ENCODE measurements at regions not wholly inside any gene's neighbourhood (a gene's known extent, or its start where the extent isn't known, plus 50 kb on each side); places are given as distances from the start of the nearest gene placed in this dataset.
"Not testable (repeated sequence)": the region's sequence is repeated elsewhere in the genome, so short reads cannot be mapped to it uniquely, and the experiment has no call there.

- CTCF ChIA-PET = no interaction called here
- POLR2A ChIA-PET = no interaction called here
- intact Hi-C loops (cut with micrococcal nuclease; ENCODE audit: unreplicated experiment) = no loop called here
- no TSS peak for BruUV-seq (replicated peaks)
- H3K4me3 ChIP-seq (ENCODE audit: low read depth, low read length) = no peak overlapping the region
- no peaks in the 10 kb centered on the region for H3K4me1 Mint-ChIP-seq (ENCODE audit: low read depth, unreplicated experiment)
- H3K4me3 Mint-ChIP-seq (ENCODE audit: unreplicated experiment) = no peak overlapping the region
- no peaks in the 10 kb centered on the region for H3K9me3 Mint-ChIP-seq (ENCODE audit: unreplicated experiment)
- no peaks in the 10 kb centered on the region for H3K36me3 Mint-ChIP-seq (ENCODE audit: insufficient read depth, unreplicated experiment)
- H3K27me3 ChIP-seq (replicated peaks; ENCODE audit: control insufficient read depth, insufficient read depth, low read length) = no peaks in the 10 kb centered on the region
- no peaks in the 10 kb centered on the region for H3K4me1 ChIP-seq
- H3K27me3 Mint-ChIP-seq (ENCODE audit: insufficient read depth, unreplicated experiment) = no peaks in the 10 kb centered on the region
- no peaks in the 10 kb centered on the region for H3K9me3 ChIP-seq
- no peaks in the 10 kb centered on the region for H3K36me3 ChIP-seq (ENCODE audit: control insufficient read depth, insufficient read depth, low read length)
- no peak for DNase-seq
- H3K27ac Mint-ChIP-seq (ENCODE audit: unreplicated experiment) = no peak overlapping the region
- TF ChIP-seq, protein P1, sequence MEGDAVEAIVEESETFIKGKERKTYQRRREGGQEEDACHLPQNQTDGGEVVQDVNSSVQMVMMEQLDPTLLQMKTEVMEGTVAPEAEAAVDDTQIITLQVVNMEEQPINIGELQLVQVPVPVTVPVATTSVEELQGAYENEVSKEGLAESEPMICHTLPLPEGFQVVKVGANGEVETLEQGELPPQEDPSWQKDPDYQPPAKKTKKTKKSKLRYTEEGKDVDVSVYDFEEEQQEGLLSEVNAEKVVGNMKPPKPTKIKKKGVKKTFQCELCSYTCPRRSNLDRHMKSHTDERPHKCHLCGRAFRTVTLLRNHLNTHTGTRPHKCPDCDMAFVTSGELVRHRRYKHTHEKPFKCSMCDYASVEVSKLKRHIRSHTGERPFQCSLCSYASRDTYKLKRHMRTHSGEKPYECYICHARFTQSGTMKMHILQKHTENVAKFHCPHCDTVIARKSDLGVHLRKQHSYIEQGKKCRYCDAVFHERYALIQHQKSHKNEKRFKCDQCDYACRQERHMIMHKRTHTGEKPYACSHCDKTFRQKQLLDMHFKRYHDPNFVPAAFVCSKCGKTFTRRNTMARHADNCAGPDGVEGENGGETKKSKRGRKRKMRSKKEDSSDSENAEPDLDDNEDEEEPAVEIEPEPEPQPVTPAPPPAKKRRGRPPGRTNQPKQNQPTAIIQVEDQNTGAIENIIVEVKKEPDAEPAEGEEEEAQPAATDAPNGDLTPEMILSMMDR (IDR thresholded peaks at IDR 0.05; ENCODE audit: insufficient read depth in 1 of 2, low read depth in 1 of 2, low read length in 1 of 2, severe bottlenecking in 1 of 2, unreplicated experiment in 1 of 2) = no peak
Measured at GRCh38 chr4:167873496-167873895, 218.8 kb upstream of the ANXA10 start.

DNA sequence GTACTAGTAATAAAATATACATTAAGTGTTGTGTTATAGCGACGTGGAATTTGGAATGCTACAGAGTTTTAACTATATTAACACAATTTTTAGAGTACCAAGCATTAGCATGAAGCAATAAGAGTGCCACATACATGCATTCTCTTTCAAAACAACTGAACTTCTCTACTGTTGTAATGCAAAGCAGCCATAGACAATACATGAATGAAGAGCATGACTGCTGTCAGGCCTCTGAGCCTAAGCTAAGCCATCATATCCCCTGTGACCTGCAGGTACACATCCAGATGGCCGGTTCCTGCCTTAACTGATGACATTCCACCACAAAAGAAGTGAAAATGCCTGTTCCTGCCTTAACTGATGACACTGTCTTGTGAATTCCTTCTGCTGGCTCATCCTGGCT lies 216.2 kb upstream of the ANXA10 start:
- not testable (repeated sequence) for H3K4me3 Mint-ChIP-seq (ENCODE audit: unreplicated experiment); H3K4me1 Mint-ChIP-seq (ENCODE audit: low read depth, unreplicated experiment)

DNA sequence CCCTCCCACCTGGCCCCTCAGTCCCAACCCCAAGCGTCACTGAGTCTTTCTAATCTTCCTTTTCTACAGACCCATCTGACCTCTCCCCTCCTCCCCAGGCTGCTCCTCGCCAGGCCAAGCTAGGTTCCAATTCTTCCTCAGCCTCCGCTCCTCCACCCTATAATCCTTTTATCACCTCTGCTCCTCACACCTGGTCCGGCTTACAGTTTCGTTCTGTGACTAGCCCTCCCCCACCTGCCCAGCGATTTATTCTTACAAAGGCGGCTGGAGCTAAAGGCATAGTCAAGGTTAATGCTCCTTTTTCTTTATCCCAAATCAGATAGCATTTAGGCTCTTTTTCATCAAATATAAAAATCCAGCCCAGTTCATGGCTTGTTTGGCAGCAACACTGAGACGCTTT lies 214.5 kb upstream of the ANXA10 start:
- H3K9me3 Mint-ChIP-seq (ENCODE audit: unreplicated experiment); DNase-seq; H3K36me3 ChIP-seq (ENCODE audit: control insufficient read depth, insufficient read depth, low read length); H3K27me3 ChIP-seq (replicated peaks; ENCODE audit: control insufficient read depth, insufficient read depth, low read length); H3K27ac Mint-ChIP-seq (ENCODE audit: unreplicated experiment); H3K4me3 Mint-ChIP-seq (ENCODE audit: unreplicated experiment); intact Hi-C loops (cut with micrococcal nuclease; ENCODE audit: unreplicated experiment); H3K9me3 ChIP-seq; H3K36me3 Mint-ChIP-seq (ENCODE audit: insufficient read depth, unreplicated experiment); CTCF ChIA-PET; H3K4me3 ChIP-seq (ENCODE audit: low read depth, low read length); H3K4me1 ChIP-seq; POLR2A ChIA-PET; H3K27me3 Mint-ChIP-seq (ENCODE audit: insufficient read depth, unreplicated experiment); H3K4me1 Mint-ChIP-seq (ENCODE audit: low read depth, unreplicated experiment); BruUV-seq (replicated peaks): not testable (repeated sequence)

More for the DNA sequence above, 216.2 kb upstream of the ANXA10 start:
- H3K36me3 Mint-ChIP-seq (ENCODE audit: insufficient read depth, unreplicated experiment); H3K9me3 ChIP-seq; BruUV-seq (replicated peaks); H3K9me3 Mint-ChIP-seq (ENCODE audit: unreplicated experiment); H3K27me3 Mint-ChIP-seq (ENCODE audit: insufficient read depth, unreplicated experiment); DNase-seq; H3K4me3 ChIP-seq (ENCODE audit: low read depth, low read length); H3K27me3 ChIP-seq (replicated peaks; ENCODE audit: control insufficient read depth, insufficient read depth, low read length); POLR2A ChIA-PET; H3K27ac Mint-ChIP-seq (ENCODE audit: unreplicated experiment); H3K4me1 ChIP-seq; intact Hi-C loops (cut with micrococcal nuclease; ENCODE audit: unreplicated experiment); H3K36me3 ChIP-seq (ENCODE audit: control insufficient read depth, insufficient read depth, low read length); CTCF ChIA-PET: not testable (repeated sequence)

- H3K4me1 ChIP-seq = no peaks in the 10 kb centered on the region
- Mint-ChIP-seq H3K27me3 (ENCODE audit: insufficient read depth, unreplicated experiment) (no peaks in the 10 kb centered on the region), H3K27ac (ENCODE audit: unreplicated experiment) (no peak overlapping the region), H3K9me3 (ENCODE audit: unreplicated experiment) (peaks cover 10% of the 10 kb centered on the region), H3K4me1 (ENCODE audit: low read depth, unreplicated experiment) (no peaks in the 10 kb centered on the region), H3K4me3 (ENCODE audit: unreplicated experiment) (no peak overlapping the region), H3K36me3 (ENCODE audit: insufficient read depth, unreplicated experiment) (no peaks in the 10 kb centered on the region)
- no TSS peak for BruUV-seq (replicated peaks)
- ChIA-PET POLR2A (no interaction called here), CTCF (no interaction called here)
- no peak overlapping the region for H3K4me3 ChIP-seq (ENCODE audit: low read depth, low read length)
- H3K36me3 ChIP-seq (ENCODE audit: control insufficient read depth, insufficient read depth, low read length) = no peaks in the 10 kb centered on the region
- no peaks in the 10 kb centered on the region for H3K27me3 ChIP-seq (replicated peaks; ENCODE audit: control insufficient read depth, insufficient read depth, low read length)
- no peak for DNase-seq
- intact Hi-C loops (cut with micrococcal nuclease; ENCODE audit: unreplicated experiment) = no loop called here
- TF ChIP-seq, protein P1 (IDR thresholded peaks at IDR 0.05; ENCODE audit: insufficient read depth in 1 of 2, low read depth in 1 of 2, low read length in 1 of 2, severe bottlenecking in 1 of 2, unreplicated experiment in 1 of 2) = no peak
- no peaks in the 10 kb centered on the region; the same call in 1 of the 2 replicates for H3K9me3 ChIP-seq
Measured at GRCh38 chr4:167883266-167883665, 209.1 kb upstream of the ANXA10 start.

Measured in Caco-2 (cell line).